RWPE1 (cell line): ENCODE measurements at regions not wholly inside any gene's neighbourhood (a gene's known extent, or its start where the extent isn't known, plus 50 kb on each side); places are given as distances from the start of the nearest gene placed in this dataset.
"Not testable (repeated sequence)": the region's sequence is repeated elsewhere in the genome, so short reads cannot be mapped to it uniquely, and the experiment has no call there.

ENCODE experiments used
- CTCF ChIA-PET: fragments of 350-600 bp; sonication (Branson Sonifier 250); formaldehyde crosslinking; extraction: SDS; loops from one replicate; lab custom pipeline; 2021; lab: Yijun Ruan, JAX
- POLR2A ChIA-PET: fragments of 400-600 bp; formaldehyde crosslinking; extraction: SDS; loops from one replicate; lab custom pipeline; 2020; ENCODE audit warnings: antibody characterized with exemption; ENCODE audit not compliant: low non-redundant PET; lab: Yijun Ruan, JAX
- DNase-seq: peaks from one replicate; pipeline ENCODE4 v3.0.0; 2012; ENCODE audit warnings: low spot score
- H3K27ac ChIP-seq: fragments of 450-650 bp; 2 replicates; pipeline ENCODE4 v1.5.1; 2017
- CTCF ChIP-seq: fragments of 450-650 bp; conservative IDR thresholded peaks from 2 replicates; pipeline ENCODE4 v1.5.1; 2017; ENCODE audit warnings: low read depth, mild to moderate bottlenecking

GRCh38 chr21:38628349-38628748, 130.1 kb upstream of the ERG start:
- no peak for TF ChIP-seq CTCF
- no peak overlapping the region for H3K27ac ChIP-seq
- ChIA-PET CTCF (no interaction called here), POLR2A (no interaction called here)
- DNase-seq = no peak

GRCh38 chr21:38631206-38631605, 132.9 kb upstream of the ERG start:
- H3K27ac ChIP-seq = no peak overlapping the region
- CTCF ChIA-PET = no interaction called here

GRCh38 chr21:38631676-38632075, 133.4 kb upstream of the ERG start:
- no peak for TF ChIP-seq CTCF
- no peak overlapping the region for H3K27ac ChIP-seq

More at GRCh38 chr21:38631206-38631605, 132.9 kb upstream of the ERG start:
- DNase-seq = no peak
- no peak for TF ChIP-seq CTCF
- POLR2A ChIA-PET = no interaction called here

GRCh38 chr21:38637161-38637560, 138.9 kb upstream of the ERG start:
- POLR2A ChIA-PET = no interaction called here
- CTCF ChIA-PET = no interaction called here
- no peak overlapping the region for H3K27ac ChIP-seq
- TF ChIP-seq CTCF = no peak
- no peak for DNase-seq

More at GRCh38 chr21:38631676-38632075, 133.4 kb upstream of the ERG start:
- POLR2A ChIA-PET = no interaction called here
- no peak for DNase-seq
- CTCF ChIA-PET = no interaction called here

GRCh38 chr21:38639571-38640354, 141.5 kb upstream of the ERG start:
- no peak for DNase-seq
- TF ChIP-seq CTCF = no peak
- CTCF ChIA-PET = interaction anchor here (0.6 to 0.7 kb wide), 2 partner anchors 132 to 199 kb away, joined by 4 to 6 read pairs; no protein-coding TSS in a partner anchor
- POLR2A ChIA-PET = no interaction called here
- H3K27ac ChIP-seq = no peak overlapping the region

GRCh38 chr21:38640355-38640742, 142.1 kb upstream of the ERG start:
- CTCF ChIA-PET = interaction anchor here (0.7 kb wide), 1 partner anchor 199 kb away, joined by 4 read pairs; no protein-coding TSS in a partner anchor
- DNase-seq, POLR2A ChIA-PET: not testable (repeated sequence)

GRCh38 chr21:38643404-38644023, 145.2 kb upstream of the ERG start:
- no peak for TF ChIP-seq CTCF
- H3K27ac ChIP-seq = no peak overlapping the region
- ChIA-PET POLR2A (no interaction called here), CTCF (interaction anchor here (0.6 kb wide), 1 partner anchor 64 kb away, joined by 5 read pairs; no protein-coding TSS in a partner anchor)
- no peak for DNase-seq

More at GRCh38 chr21:38640355-38640742, 142.1 kb upstream of the ERG start:
- H3K27ac ChIP-seq = not testable (repeated sequence)
